ENCODE measurements at regions not wholly inside any gene's neighbourhood (a gene's known extent, or its start where the extent isn't known, plus 50 kb on each side); places are given as distances from the start of the nearest gene placed in this dataset.

- Histone ChIP-seq H3K4me3 (ENCODE audit: control extremely low read depth in 1 of 5, extremely low read depth in 1 of 5, insufficient read depth in 1 of 5, low read depth in 2 of 5, low read length in 4 of 5) (no peak overlapping the region), H3K9me3 (ENCODE audit: control extremely low read depth in 1 of 3, control insufficient read depth in 2 of 3, insufficient read depth in 1 of 3, low read length in 2 of 3) (peaks cover 0 to 3% (median 0%) of the 10 kb centered on the region in 3 donors), H3K9ac (ENCODE audit: low read length) (no peak overlapping the region), H3K27me3 (replicated peaks in 1 of 4; ENCODE audit: control extremely low read depth in 1 of 4, control insufficient read depth in 3 of 4, insufficient read depth in 4 of 4, low read length in 3 of 4) (no peaks in the 10 kb centered on the region), H3K27ac (ENCODE audit: low read length in 2 of 2) (no peak overlapping the region), H4K20me1 (ENCODE audit: control insufficient read depth, insufficient read depth, low read length, poor library complexity, severe bottlenecking) (no peaks in the 10 kb centered on the region), H3K36me3 (replicated peaks in 1 of 2; ENCODE audit: control extremely low read depth in 1 of 2, control insufficient read depth in 1 of 2, extremely low read depth in 1 of 2, insufficient read depth in 2 of 2, low read length in 1 of 2) (no peaks in the 10 kb centered on the region), H3K4me1 (ENCODE audit: control insufficient read depth in 2 of 2, insufficient read depth in 2 of 2, low read length in 2 of 2) (no peaks in the 10 kb centered on the region), H2AFZ (ENCODE audit: insufficient read depth, low read depth, low read length, poor library complexity, severe bottlenecking) (no peak overlapping the region), H3K79me2 (ENCODE audit: control insufficient read depth, insufficient read depth, low read length) (no peaks in the 10 kb centered on the region), H3K4me2 (replicated peaks; ENCODE audit: low read depth, low read length, poor library complexity, severe bottlenecking) (no peak overlapping the region)
- POLR2A ChIA-PET = no interaction called here
- Mint-ChIP-seq H3K4me1 (no peaks in the 10 kb centered on the region), H3K27ac (no peak overlapping the region), H3K9me3 (ENCODE audit: insufficient read depth) (no peaks in the 10 kb centered on the region), H3K4me3 (no peak overlapping the region), H3K27me3 (no peaks in the 10 kb centered on the region)
- TF ChIP-seq EZH2 (IDR thresholded peaks at IDR 0.05; ENCODE audit: borderline replicate concordance, insufficient read depth, low read depth, low read length, poor library complexity, severe bottlenecking) (no peak), CTCF (IDR thresholded peaks at IDR 0.05) (no peak)
- intact Hi-C loops (cut with micrococcal nuclease) = no loop called here
- CTCF ChIA-PET = no interaction called here
- ATAC-seq (ENCODE audit: low read depth) (no peak), DNase-seq (no peak)
- WGBS (ENCODE audit: insufficient coverage) = 73% methylated on average over 12 of the region's 12 CpGs
Measured at GRCh38 chr22:49044776-49045175, 782.9 kb downstream of the BRD1 start.

- peaks cover 0 to 3% (median 0%) of the 10 kb centered on the region in 3 donors for H3K9me3 ChIP-seq (ENCODE audit: control extremely low read depth in 1 of 3, control insufficient read depth in 2 of 3, insufficient read depth in 1 of 3, low read length in 2 of 3)
- intact Hi-C loops (cut with micrococcal nuclease) = no loop called here
- 85% methylated on average over 16 of the region's 16 CpGs for WGBS (ENCODE audit: insufficient coverage)
Measured at GRCh38 chr22:49044091-49044490, 783.6 kb downstream of the BRD1 start.

More at GRCh38 chr22:49044091-49044490, 783.6 kb downstream of the BRD1 start:
- no peaks in the 10 kb centered on the region for H3K27me3 ChIP-seq (replicated peaks in 1 of 4; ENCODE audit: control extremely low read depth in 1 of 4, control insufficient read depth in 3 of 4, insufficient read depth in 4 of 4, low read length in 3 of 4)
- ATAC-seq (ENCODE audit: low read depth) (no peak), DNase-seq (no peak)
- Mint-ChIP-seq H3K27ac (no peak overlapping the region), H3K9me3 (ENCODE audit: insufficient read depth) (no peaks in the 10 kb centered on the region), H3K27me3 (no peaks in the 10 kb centered on the region), H3K4me3 (no peak overlapping the region), H3K4me1 (no peaks in the 10 kb centered on the region)
- H3K4me2 ChIP-seq (replicated peaks; ENCODE audit: low read depth, low read length, poor library complexity, severe bottlenecking) = no peak overlapping the region
- CTCF ChIA-PET = no interaction called here
- no peaks in the 10 kb centered on the region for H3K79me2 ChIP-seq (ENCODE audit: control insufficient read depth, insufficient read depth, low read length)
- POLR2A ChIA-PET = no interaction called here
- H4K20me1 ChIP-seq (ENCODE audit: control insufficient read depth, insufficient read depth, low read length, poor library complexity, severe bottlenecking) = no peaks in the 10 kb centered on the region
- H2AFZ ChIP-seq (ENCODE audit: insufficient read depth, low read depth, low read length, poor library complexity, severe bottlenecking) = no peak overlapping the region
- no peak overlapping the region for H3K4me3 ChIP-seq (ENCODE audit: control extremely low read depth in 1 of 5, extremely low read depth in 1 of 5, insufficient read depth in 1 of 5, low read depth in 2 of 5, low read length in 4 of 5)
- H3K4me1 ChIP-seq (ENCODE audit: control insufficient read depth in 2 of 2, insufficient read depth in 2 of 2, low read length in 2 of 2) = no peaks in the 10 kb centered on the region
- H3K27ac ChIP-seq (ENCODE audit: low read length in 2 of 2) = no peak overlapping the region
- H3K36me3 ChIP-seq (replicated peaks in 1 of 2; ENCODE audit: control extremely low read depth in 1 of 2, control insufficient read depth in 1 of 2, extremely low read depth in 1 of 2, insufficient read depth in 2 of 2, low read length in 1 of 2) = no peaks in the 10 kb centered on the region
- TF ChIP-seq EZH2 (IDR thresholded peaks at IDR 0.05; ENCODE audit: borderline replicate concordance, insufficient read depth, low read depth, low read length, poor library complexity, severe bottlenecking) = no peak
- no peak for TF ChIP-seq CTCF (IDR thresholded peaks at IDR 0.05)
- no peak overlapping the region for H3K9ac ChIP-seq (ENCODE audit: low read length)
